Tibial artery (tissue), 4 donors: ENCODE measurements at regions not wholly inside any gene's neighbourhood (a gene's known extent, or its start where the extent isn't known, plus 50 kb on each side); places are given as distances from the start of the nearest gene placed in this dataset.

Experiments used
- DNase-seq, 2 donors: peaks; one replicate each; pipeline ENCODE4 v3.0.0-alpha.2; 2019
- H3K27ac ChIP-seq, 2 donors: fragments of 200-600 bp; sonication (generic) in 1 of 2; 1 replicate in 1 of 2; 2 replicates in 1 of 2; pipeline ENCODE4 v1.5.1; 2018 to 2019; ENCODE audit warnings: mild to moderate bottlenecking in 1 of 2
- H3K27me3 ChIP-seq, 2 donors: fragments of 200-600 bp; sonication (generic) in 1 of 2; one replicate each; pipeline versions ENCODE4 v1.5.1 to v1.6.0; 2016 to 2019
- H3K36me3 ChIP-seq, 3 donors: fragments of 200-600 bp; sonication (generic) in 2 of 3; one replicate each; pipeline ENCODE4 v1.5.1; 2016 to 2019; ENCODE audit warnings: mild to moderate bottlenecking in 2 of 3
- H3K4me1 ChIP-seq, 4 donors: fragments of 200-600 bp; sonication (generic) in 2 of 4; 1 replicate in 3 of 4; 2 replicates in 1 of 4; pipeline ENCODE4 v1.5.1; 2016 to 2019
- H3K4me3 ChIP-seq, 2 donors: fragments of 200-600 bp; sonication (generic) in 1 of 2; 1 replicate in 1 of 2; 2 replicates in 1 of 2; pipeline ENCODE4 v1.5.1; 2018 to 2019; ENCODE audit warnings: mild to moderate bottlenecking in 2 of 2
- H3K9me3 ChIP-seq, 3 donors: fragments of 200-600 bp; sonication (generic) in 1 of 3; one replicate each; pipeline ENCODE4 v1.5.1; 2016 to 2019
- CTCF ChIP-seq, 2 experiments: fragments of 200-600 bp in 1 of 2; fragments of 450-650 bp in 1 of 2; IDR thresholded peaks; one replicate each; pipeline ENCODE4 v1.5.1; 2017 to 2019; ENCODE audit warnings: antibody characterized with exemption in 2 of 2, mild to moderate bottlenecking in 1 of 2, moderate library complexity in 1 of 2
- intact Hi-C: fragments of 100-400 bp; cut with DNase I; formaldehyde crosslinking; loops from one replicate; pipeline ENCODE4 v1.15.0; 2023; ENCODE audit warnings: low total_unique reads

GRCh38 chr5:125976421-125977000 is 446.7 kb upstream of the GRAMD2B start:
- H3K27ac ChIP-seq = no peak overlapping the region

GRCh38 chr5:125978015-125978414 is 445.2 kb upstream of the GRAMD2B start:
- Histone ChIP-seq H3K4me3 (no peak overlapping the region), H3K9me3 (no peaks in the 10 kb centered on the region), H3K36me3 (no peaks in the 10 kb centered on the region), H3K27me3 (no peaks in the 10 kb centered on the region), H3K4me1 (no peaks in the 10 kb centered on the region), H3K27ac (no peak overlapping the region)
- DNase-seq = no peak
- intact Hi-C loops = no loop called here
- no peak for TF ChIP-seq CTCF (IDR thresholded peaks at IDR 0.05)

More at GRCh38 chr5:125976421-125977000, 446.7 kb upstream of the GRAMD2B start:
- Histone ChIP-seq H3K9me3 (no peaks in the 10 kb centered on the region), H3K4me3 (no peak overlapping the region), H3K27me3 (no peaks in the 10 kb centered on the region), H3K4me1 (no peaks in the 10 kb centered on the region), H3K36me3 (no peaks in the 10 kb centered on the region)
- no peak for DNase-seq
- no peak for TF ChIP-seq CTCF (IDR thresholded peaks at IDR 0.05)
- intact Hi-C loops = no loop called here

- Histone ChIP-seq H3K4me3 (no peak overlapping the region), H3K27ac (no peak overlapping the region), H3K4me1 (no peaks in the 10 kb centered on the region), H3K36me3 (no peaks in the 10 kb centered on the region), H3K27me3 (no peaks in the 10 kb centered on the region), H3K9me3 (peaks cover 0 to 3% (median 0%) of the 10 kb centered on the region in 3 donors)
- no peak for DNase-seq
- intact Hi-C loops = no loop called here
- TF ChIP-seq CTCF (IDR thresholded peaks at IDR 0.05) = no peak
These were observed 443.6 kb upstream of the GRAMD2B start for GRCh38 chr5:125979636-125980035.

- intact Hi-C loops = no loop called here
- Histone ChIP-seq H3K9me3 (peaks cover 0 to 3% (median 0%) of the 10 kb centered on the region in 3 donors), H3K36me3 (no peaks in the 10 kb centered on the region), H3K4me3 (no peak overlapping the region), H3K27ac (no peak overlapping the region), H3K27me3 (no peaks in the 10 kb centered on the region), H3K4me1 (no peaks in the 10 kb centered on the region)
- no peak for TF ChIP-seq CTCF (IDR thresholded peaks at IDR 0.05)
- DNase-seq = no peak
These were observed 442.2 kb upstream of the GRAMD2B start for GRCh38 chr5:125981016-125981415.

- Histone ChIP-seq H3K9me3 (peaks cover 0 to 3% (median 0%) of the 10 kb centered on the region in 3 donors), H3K4me1 (no peaks in the 10 kb centered on the region), H3K27me3 (no peaks in the 10 kb centered on the region), H3K27ac (no peak overlapping the region), H3K36me3 (no peaks in the 10 kb centered on the region), H3K4me3 (no peak overlapping the region)
- TF ChIP-seq CTCF (IDR thresholded peaks at IDR 0.05) = no peak
- intact Hi-C loops = no loop called here
- DNase-seq = no peak
These were observed 435.4 kb upstream of the GRAMD2B start for GRCh38 chr5:125987677-125988255.
